Activated CD4-positive, alpha-beta T cell treated with anti-CD3 and anti-CD28 coated beads, Interleukin-2, amount 50 U/mL, for 1 hour (primary cell): ENCODE measurements at regions not wholly inside any gene's neighbourhood (a gene's known extent, or its start where the extent isn't known, plus 50 kb on each side); places are given as distances from the start of the nearest gene placed in this dataset.

Source experiments
- DNase-seq: peaks from one replicate; pipeline ENCODE4 v3.0.0-alpha.2; 2020

DNA sequence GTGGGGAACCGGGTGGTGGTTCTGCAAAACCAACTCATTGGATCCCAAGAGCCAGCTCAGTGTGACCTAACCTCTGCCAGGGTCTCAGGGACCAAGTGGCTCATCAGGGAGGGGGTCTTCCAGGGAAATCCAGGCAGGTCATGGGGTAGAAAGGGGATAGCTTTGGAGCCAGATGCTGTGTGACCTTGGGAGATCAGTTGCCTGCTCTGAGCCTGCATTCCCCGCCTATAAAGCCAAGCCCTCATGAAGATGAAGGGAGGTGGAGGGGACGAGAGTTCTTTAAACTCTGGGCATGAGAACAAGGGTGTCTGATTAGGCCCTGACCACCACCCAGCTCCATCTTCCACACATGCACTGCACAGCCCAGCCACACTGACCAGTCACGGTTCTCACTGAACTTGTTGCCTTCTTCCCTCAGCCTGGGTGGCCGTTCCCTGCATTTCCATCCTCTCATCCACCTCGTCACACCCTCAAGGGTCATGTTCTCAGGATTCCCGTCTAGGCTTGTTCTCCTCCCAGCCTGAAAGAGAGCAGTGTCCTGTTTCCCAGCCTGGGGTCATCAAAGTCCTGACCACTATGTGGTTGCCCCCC is 475.5 kb downstream of the TBC1D22A start:
- no peak for DNase-seq

DNA sequence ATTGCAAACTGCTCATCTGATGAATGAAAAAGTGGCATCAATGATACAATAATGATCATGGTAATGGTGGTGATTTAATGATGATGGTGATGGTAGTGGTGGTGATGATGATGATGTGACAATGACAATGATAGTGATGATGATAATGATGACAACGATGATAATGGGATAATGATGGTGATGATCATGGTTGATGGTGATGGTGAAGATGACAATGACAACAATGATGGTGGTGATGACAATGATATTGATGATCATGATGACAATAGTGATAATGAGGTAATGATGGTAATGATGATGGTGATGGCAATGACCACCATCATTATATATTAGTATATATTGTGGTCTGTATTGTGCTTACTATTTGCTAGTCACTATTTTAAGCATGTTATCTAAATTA is 474.3 kb downstream of the TBC1D22A start:
- DNase-seq: no peak

GRCh38 chr22:47236161-47236560 is 473.7 kb downstream of the TBC1D22A start:
- no peak for DNase-seq

DNA sequence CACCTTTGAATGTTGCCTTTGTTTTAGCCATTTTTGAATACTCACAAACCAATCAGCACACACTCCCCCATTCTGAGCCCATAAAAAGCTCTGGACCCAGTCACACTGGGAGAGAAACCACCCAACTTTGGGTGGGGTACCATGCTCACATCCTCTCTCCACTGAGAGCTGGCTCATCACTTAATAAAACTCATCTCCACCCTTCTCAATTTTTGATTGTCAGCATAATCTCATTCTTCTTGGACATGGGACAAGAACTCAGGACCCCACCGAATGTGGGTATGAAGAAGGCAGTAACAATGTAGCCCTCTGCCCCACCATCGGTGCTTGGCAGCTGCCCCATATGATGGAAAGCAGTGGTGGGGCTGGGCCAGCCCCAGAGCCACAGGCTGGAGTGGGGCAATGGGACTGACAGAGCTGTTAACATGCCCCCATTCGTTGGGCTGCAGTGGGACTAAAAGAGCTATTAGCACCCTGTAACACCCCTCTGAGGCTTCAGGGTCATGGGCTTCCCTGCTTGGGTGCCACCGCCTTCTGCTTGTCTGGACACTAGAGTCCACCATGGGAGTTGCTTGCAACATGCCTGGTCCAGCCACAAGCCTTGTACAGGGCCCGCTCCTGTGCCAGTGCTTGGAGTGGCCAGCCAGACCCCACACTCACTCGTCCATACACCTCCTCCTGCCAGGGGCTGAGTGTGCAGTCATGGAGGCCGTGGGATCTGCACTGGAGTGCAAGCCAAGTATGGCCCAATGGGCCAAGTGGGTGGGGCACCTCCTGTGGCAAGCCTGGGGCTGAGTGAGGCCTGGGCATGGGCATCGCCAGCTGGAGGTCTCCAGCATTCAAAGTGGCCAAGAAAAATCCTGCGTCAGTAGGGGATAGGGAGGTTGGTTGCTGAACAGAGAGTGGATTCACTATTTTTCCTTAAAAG is 471.1 kb downstream of the TBC1D22A start:
- DNase-seq: no peak

DNA sequence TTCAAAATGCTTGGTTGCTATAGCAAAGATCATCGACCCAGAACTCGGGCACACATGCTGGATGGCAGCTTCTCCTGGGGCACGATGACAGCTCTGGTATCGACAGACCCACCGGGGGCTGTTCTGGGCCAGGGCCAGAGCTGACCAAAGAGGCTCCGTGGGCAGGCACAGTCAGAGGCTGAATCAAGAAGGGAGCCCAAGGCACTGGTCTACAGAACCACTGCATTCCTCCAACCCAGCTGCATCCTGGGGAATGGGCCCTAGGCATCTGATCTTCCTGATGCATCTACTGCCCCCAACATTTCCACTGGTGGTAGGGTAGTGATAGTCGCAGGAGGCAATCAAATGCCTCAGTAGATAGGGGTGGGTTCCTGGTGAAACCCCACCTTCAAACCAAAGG is 470.3 kb downstream of the TBC1D22A start:
- no peak for DNase-seq

- DNase-seq: no peak
Measured at GRCh38 chr22:47232197-47232596, 469.7 kb downstream of the TBC1D22A start.

GRCh38 chr22:47231759-47232158 is 469.3 kb downstream of the TBC1D22A start:
- DNase-seq: no peak

DNA sequence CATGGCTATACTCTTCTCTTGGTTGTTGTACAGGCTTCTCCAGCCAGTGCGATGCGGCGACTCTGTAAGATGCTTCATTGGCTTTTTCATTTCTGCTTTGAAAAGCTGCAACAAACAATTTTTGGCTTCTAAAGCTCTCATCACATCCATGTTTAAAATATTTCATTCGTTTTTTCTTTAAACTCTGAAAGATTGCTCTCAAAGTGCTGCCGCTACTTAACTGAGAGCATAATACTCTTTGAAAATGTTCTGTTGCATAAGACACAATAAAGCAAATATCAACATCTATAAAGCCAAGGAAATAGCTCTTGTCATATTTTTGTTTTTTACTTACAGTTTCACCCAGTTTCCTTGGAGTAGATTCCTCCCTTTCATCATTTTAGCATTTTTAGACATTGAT is 468.3 kb downstream of the TBC1D22A start:
- no peak for DNase-seq

GRCh38 chr22:47230251-47230650 is 467.8 kb downstream of the TBC1D22A start:
- no peak for DNase-seq

- no peak for DNase-seq
Measured at GRCh38 chr22:47228767-47229166, 466.3 kb downstream of the TBC1D22A start.

GRCh38 chr22:47225931-47226633 is 463.6 kb downstream of the TBC1D22A start:
- no peak for DNase-seq

DNA sequence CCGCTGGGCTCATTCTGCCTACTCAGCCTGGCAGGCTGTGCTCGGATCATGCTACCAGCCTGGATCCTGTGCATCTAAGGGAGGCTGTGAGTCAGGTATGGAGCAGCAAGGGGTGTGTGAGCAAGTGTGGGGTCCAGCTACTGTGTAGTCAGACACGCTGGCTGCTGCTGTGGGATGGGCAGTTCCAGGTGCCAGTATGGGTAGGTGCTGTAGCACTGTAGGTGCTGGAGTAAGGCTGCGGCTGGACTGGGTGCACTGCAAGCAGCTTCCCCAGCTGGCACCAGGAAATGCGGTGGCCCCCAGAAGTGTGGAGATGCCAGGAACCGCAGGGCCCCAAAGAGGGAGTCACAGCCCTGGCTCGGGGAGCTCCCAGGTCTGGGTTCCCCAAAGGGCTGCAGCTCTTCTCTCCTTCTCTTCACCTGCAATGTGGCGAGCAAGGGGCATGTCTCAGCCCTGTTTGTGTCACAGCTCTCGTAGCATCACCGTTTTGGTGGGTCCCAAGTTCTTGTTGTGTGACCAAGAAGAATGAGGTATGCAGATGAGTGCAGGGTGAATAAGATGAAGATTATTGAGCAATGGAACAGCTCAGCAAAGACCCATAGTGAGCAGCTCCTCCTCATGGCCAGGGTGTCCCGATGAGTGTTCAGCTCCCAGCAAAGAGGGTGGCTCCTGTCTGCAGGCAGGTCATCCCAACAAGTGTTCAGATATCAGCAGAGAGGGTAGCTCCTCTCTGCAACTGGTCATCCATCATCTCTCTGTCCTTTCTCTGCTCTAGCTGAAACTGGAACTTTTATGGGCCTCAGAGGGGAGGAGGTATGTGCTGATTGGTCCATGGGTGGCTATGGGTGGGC is 462.9 kb downstream of the TBC1D22A start:
- no peak for DNase-seq
